GM19035 (cell line): ENCODE measurements at regions not wholly inside any gene's neighbourhood (a gene's known extent, or its start where the extent isn't known, plus 50 kb on each side); places are given as distances from the start of the nearest gene placed in this dataset.

Experiments
- ATAC-seq: cut with Tn5 transposase; IDR thresholded peaks from one replicate; pipeline ENCODE4 v1.9.1; 2021; ENCODE audit not compliant: unreplicated experiment

DNA sequence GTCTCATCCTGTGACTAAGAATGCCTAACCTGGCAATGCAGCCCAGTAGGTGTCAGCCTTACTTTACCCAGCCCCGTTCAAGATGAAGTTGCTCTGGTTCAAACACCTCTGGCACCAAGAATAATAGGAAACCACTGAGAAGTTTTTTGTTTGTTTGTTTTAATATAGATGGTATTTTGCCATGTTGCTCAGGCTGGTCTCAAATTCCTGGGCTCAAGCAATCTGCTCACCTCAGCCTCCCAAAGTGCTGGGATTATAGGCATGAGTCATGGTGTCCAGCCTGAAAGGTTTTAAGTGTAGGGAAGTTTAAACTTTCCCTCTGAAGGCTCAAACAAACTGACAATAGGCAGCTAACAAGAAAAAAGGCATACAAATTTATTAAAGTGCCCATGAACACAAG lies 51.2 kb upstream of the ABCC4 start:
- no peak for ATAC-seq

DNA sequence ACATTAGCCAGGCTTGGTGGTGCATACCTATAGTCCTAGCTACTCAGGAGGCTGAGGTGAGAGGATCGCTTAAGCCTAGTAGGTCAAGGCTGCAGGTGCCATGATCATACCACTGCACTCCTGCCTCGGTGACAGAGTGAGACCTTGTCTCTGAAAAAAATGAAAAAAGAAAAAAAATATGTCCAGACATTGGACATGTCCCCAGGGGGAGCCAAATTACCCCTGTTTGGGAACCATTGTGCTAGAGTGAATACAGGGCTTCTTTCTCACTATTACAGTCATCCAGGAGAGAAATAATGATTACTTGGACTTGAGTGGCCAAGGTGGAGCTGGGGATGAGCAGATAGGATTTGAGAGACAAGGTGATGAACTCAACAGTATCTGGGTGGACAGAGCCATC lies 52.9 kb upstream of the ABCC4 start:
- ATAC-seq, result no peak

DNA sequence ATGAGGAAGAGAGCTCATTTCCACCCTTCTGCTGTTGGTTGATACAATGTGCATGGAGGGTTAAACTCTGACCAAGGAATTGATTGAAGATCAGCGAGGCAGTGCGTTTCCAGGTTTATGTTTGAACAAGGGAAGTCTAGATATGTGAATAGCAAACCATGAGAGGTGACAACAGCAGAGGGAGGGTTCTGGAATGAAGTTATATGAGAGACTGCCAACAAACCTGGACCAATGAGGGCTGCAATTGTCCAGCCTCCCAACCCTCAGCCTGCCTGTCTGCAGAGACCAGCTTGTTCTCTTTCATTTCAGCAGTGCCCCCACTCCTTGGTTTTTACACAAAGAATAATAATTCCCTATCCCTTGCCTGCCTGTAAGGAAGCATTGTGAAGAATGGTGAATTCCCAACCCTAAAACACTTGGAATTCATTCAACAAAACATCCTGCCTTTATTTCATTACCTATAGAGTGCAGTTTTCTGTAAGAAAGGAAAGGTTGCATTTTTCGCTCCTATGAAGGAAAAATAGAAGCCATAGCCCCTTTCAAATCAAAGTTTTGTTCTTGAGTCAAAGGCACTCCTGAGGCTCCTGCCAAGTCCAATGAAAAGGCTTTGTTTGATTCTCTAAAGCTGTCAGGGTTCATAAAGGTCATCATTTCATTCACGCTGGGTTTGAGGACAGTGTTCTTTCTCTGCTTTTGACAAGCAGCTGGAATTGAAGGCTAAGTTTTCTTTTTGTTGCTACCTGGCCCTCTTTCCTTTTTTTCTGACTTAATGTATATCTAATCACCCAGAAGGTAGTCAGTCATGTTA lies 53.6 kb upstream of the ABCC4 start:
- no peak for ATAC-seq

DNA sequence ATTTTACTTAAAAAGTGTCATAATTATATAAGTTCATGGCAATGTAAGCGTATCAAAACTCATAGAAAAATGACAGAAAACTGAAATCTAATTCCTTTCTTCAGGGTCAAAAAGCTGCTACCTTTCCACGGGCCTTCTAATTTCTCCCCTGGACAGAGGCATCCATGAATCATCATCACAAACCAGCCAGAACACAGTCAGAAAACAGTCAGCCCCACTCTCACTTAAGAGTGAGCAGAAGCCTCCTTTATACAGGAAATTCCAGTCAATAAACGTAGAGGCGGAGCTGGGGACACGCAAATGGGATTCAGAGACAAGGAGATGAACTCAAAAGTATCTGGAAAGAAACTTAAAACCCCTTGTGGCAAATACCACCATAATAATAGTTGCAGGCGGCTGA lies 54.2 kb upstream of the ABCC4 start:
- ATAC-seq, result no peak

DNA sequence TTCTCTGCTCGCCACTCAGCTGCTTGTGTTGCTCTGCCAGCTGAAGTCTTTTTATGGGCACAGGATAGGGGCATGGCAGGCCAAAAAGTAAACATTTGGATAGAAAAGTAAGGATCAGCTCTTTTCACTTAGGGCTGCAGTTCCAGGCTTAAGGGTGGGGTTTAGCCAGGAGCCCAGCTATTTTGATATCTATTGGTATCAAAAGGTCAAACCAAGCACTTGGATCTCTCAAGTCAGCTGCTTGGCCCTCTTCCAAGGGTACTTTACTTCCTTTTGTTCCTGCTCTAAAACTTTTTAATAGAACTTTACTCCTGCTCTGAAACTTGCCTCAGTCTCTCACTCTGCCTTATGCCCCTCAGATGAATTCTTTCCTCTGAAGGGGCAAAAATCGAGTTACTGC lies 55.7 kb upstream of the ABCC4 start:
- no peak for ATAC-seq

DNA sequence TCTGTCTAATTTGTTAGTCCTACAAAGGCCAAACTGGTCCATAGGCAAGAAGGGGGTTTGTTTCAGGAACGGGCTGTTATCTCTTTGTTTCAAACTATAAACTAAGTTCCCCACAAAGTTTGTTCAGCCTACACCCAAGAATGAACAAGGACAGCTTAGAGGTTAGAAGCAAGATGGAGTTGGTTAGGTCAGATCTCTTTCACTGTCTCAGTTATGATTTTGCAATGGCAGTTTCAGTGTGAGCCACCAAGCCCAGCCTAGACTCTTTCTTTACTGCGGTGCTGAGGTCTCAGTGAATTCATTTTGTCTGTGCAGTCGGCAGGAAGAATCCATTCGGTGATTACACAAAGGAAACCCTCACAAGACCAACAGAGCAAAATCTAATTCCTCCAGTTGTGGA lies 56.6 kb upstream of the ABCC4 start:
- no peak for ATAC-seq

DNA sequence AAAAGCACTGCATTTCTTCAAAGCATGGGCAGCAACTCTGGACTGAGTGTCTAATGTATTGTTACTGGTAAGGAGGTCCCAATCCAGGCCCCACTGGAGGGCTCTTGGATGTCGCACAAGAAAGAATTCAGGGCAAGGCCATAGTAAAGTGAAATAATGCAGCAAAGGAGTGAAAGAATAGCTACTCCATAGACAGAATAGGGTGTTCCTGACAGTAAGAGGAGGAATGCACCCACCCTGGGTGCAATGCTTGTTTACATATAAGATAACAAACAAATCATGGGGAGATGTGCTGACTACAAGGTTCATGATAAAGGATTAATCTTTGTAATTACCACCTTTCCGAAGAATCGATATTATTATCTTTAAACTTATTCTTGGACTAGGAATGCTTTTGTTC lies 58.8 kb upstream of the ABCC4 start:
- ATAC-seq, result no peak

DNA sequence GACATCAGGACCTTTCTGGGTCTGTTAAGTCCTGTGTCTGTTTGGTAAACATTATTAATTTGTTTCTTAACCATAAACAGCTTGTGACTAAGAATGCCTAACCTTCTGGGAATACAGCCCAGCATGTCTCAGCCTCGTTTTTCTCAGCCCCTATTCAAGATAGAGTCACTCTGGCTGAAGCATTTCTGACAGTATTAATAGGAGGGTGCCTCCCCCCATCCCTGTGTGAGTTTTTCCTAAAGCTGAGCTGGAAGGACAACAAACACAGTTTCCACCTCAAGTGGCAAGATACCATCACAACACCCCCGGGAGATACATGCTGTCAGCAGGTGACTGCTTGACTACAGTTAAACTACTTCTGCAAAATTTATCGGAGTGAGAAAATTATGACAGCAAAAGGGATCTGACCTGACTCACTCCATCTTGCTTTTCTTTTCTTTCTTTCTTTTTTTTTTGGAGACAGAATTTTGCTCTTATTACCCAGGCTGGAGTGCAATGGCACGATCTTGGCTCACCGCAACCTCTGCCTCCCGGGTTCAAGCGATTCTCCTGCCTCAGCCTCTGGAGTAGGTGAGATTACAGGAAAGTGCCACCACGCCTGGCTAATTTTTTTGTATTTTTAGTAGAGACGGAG lies 59.3 kb upstream of the ABCC4 start:
- ATAC-seq, result no peak

DNA sequence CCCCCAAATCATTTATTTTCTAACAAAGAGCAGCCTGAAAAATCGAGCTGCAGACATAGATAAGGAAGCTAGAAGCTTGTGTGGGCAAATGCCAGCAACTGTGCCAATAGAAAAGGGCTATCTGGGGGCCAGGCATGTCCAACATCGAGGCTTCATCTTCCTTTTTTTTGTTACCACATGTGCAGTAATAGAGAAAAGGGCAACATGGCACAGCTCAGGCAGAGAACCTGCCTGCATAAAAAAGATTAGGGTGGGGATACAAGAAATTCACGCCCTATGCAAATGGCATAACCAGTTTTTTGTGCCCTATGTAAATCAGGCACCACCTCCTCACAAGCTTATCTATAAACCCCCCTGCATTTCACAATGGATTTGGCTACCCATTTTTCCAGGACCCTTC lies 60.4 kb upstream of the ABCC4 start:
- no peak for ATAC-seq

DNA sequence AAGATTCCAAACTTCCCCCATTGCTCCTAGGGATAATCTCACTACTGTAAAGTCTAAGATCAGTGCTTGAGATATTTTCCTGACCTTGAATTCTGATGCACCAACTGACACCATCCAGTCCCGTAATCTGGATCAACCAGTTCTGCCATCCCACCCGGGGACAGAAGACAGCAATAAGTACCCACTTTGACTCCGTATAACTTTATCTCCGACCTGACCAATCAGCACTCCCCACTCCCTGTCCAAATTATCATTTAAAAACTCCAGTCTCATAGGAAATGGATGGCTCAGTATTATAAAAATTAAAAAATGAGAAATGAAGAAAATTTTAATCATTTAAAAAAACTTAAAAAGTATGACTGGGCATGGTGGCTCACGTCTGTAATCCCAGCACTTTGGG lies 61.4 kb upstream of the ABCC4 start:
- ATAC-seq, result no peak

DNA sequence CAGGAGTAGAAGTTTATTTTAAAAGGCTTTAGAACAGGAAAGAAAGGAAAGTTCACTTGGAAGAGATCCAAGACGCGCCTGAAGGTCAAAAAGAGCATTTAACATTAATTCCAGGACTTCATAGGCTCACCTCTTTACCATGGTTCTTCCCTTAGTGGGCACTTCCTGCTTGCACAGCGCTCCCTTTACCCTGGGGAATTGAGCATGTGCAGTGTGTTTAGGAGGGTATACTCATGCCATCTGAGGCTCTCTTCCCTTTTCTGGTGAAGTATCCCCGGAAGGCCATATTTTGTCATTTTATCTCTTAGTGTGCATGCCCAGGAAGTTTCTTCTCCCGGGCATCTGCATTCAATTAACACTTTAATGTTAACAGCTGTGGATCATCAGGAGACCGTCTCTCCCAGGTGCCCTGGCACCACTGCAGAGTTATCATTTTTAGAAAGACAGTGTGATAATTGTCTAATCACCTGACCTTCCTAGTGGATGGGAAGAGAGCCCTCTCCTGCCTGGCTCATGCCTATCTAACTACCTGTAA lies 66.1 kb upstream of the ABCC4 start:
- ATAC-seq, result no peak

DNA sequence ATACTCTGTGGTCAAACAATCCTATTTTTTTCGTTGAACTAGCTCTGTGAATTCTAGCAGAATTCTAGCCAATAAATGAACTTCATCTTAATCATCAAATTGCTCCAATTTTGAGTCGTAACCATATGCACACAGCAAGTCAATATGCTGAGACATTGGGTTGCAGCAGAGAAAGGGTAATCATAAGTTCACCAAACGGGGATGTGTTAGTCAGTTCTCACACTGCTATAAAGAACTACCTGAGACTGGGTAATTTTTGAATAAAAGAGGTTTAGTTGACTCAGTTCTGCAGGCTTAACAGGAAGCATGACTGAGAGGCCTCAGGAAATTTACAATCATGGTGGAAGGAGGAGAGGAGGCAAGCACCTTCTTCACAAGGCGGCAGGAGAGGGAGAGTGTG lies 67.7 kb upstream of the ABCC4 start:
- ATAC-seq, result no peak

DNA sequence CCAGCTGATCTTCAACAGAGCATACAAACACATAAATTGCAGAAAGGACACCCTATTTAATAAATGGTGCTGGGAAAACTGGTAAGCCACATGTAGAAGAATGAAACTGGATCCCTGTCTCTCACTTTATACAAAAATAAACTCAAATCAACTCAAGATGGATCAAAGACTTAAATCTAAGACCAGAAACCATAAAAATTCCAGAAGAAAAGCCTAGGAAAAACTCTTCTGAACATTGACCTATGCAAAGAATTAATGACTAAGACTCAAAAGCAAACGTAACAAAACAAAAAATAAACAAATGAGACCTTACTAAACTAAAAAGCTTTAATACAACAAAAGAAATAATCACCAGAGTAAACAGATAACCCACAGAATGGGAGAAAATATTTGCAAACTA lies 74.5 kb upstream of the ABCC4 start:
- ATAC-seq, result no peak

DNA sequence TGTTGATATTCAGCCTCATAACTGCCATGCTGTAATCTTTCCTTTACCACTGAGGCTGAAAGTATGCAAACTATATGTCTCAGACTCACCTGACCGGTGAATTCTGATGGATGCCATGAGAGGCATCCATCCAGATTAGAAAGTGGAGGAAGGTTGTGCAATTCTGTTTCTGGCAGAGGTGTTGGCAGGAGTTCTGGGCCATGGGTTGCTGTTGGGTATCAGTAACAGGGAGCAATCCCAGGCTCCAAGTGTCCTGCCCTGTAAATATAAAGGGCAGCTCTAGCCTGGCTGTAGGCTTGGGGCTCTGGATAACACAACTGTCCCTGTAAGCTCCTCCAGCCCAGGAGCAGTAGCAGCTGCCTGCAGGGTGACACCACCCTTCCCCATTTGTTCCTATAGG lies 77.4 kb upstream of the ABCC4 start:
- no peak for ATAC-seq

DNA sequence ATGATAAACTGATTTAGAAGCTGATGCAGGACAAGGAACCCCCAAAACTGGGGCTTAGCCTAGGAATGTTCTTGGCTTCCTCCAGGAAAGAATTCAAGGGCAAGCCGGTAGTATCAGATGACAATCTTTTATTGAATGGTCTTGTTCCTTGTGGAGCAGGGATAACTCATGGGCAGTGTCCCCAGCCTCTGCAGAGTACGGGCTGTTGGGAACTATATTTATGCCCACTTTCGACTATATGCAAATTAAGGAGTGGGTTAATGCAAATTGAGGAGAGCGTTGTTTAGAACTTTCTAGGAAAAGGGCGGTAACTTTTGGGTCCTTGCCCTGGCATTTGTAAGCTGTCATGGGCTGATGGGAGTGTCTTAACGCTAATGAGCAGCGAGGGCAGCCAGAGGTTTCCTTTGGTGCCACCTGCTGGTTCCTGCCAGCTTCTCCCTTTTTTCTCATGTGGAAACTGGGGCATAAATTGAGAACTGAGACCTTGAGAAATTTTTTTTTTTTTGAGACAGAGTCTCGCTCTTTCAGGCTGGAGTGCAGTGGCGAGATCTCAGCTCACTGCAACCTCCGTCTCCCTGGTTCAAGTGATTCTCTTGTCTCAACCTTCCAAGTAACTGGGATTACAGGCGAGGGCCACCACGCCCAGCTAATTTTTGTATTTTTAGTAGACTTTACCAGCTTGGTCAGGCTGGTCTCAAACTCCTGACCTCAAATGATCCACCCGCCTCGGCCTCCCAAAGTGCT lies 79.4 kb upstream of the ABCC4 start:
- ATAC-seq, result peak; percentile 95

DNA sequence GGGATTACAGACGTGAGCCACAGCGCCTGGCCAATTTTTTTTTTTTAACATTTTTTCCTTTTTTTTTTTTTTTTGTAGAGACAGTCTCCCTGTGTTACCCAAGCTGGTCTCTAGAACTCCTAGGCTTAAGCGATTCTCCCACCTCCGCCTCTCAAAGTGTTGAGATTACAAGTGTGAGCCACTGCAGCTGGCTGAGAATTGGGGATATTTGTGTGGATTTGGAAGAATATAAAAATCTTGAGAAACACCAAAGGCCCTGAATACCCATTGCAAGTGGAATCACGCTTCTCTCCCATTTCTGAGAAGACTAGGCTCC lies 79.9 kb upstream of the ABCC4 start:
- ATAC-seq, result no peak

DNA sequence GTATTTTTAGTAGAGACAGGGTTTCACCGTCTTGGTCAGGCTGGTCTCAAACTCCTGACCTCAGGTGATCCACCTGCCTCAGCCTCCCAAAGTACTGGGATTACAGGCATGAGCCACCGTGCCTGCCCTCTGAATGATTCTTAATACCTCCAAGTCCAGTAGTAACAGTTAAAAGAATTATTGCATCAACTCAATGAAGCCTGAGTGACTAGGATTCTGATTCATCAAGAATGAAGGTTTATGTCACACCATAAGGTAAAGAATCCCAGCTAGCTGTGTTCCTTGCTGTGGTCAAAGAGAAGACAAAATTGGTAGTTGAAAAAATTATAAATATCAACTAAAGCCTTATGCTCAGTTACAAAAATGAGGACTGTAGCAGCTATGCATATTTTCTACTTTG lies 81.2 kb upstream of the ABCC4 start:
- no peak for ATAC-seq

DNA sequence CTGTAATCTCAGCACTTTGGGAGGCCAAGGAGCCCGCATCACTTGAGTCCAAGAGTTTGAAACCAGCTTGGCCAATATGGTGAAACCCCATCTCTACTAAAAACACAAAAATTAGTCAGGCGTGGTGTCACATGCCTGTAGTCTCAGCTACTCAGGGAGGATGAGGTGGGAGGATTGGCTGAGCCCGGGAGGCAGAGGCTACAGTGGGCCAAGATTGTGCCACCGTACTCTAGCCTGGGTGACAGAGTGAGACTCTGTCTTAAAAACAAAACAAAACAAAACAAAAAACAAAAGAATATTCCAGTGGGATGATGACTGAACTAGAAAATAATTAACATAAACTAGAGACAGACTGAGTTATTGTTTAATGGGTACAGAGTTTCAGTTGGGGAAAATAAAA lies 81.7 kb upstream of the ABCC4 start:
- ATAC-seq, result no peak

DNA sequence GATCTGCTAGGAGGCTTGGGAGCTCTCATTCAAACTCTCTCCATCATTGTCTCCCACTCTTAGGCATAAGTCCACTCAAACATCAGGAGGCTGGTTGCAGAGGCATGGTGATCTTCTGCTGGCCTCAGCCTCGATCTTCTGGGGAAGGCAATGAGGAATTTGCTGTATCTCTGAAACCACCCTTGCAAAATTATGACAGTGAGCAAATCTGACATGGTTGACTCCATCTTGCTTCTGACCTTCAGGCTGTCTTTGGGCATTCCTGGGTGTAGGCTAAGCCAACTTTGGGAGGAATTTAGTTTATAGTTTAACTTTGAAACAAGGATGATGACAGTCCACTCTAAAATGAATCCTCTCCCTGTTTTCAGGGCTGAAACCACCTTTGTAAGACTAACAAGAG lies 84.1 kb upstream of the ABCC4 start:
- ATAC-seq, result no peak

DNA sequence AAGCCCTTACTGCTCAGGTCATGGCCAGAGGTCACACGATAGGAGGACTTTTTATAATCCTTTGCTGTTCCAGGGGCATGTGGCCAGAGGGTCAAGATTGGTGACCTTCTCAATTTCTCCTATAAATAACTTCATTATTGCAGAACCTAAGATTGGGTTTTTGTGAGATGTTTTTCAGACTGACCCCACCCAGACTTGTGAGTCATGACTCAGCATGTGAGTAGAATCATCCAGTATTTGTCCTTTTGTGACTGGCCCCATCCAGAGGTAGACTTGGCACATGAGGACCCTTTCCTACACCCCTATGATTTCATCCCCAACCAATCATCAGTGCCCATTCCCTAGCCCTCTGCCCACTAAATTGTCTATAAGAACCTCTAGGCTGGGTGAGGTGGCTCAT lies 84.5 kb upstream of the ABCC4 start:
- no peak for ATAC-seq

DNA sequence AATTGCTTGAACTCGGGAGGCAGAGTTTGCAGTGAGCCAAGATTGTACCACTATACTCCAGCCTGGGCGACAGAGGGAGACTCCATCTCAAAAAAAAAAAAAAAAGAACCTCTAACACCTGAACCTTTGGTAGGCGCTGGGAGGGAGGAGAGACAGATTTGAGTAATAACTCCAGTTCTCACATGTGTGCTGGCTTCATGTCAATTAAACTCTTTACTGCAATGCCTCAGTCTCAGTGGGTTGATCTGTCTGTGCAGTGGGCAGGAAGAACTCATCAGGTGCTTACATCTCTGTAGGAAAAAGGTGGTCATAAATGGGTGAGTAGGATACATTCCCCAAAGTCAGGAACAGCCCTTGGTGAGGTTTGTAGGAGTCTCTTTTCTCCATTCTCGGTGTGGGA lies 85.1 kb upstream of the ABCC4 start:
- no peak for ATAC-seq

DNA sequence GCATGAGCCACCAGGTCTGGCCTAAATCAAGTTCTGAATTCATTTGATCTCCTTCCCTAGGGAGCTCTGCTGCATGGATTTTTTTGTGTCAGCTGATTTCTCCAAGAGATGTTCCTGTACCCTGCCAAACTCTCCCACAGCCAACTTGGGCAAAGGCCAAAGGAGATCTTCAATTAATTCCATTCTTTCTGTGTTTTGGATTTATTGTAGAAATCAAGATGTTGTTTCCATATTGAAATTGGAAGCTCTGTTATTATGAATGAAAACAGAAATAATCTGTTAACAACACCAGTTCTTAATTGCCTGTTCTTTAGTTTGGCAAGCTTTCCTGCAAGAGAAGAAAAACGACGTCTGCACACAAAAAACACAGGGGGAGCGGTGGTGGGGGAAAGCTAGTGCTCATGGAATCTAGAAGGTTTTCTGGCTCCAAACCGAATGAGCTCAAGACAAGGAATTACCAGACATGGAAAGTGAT lies 86.5 kb upstream of the ABCC4 start:
- no peak for ATAC-seq
